RKO (cell line): ENCODE measurements at regions not wholly inside any gene's neighbourhood (a gene's known extent, or its start where the extent isn't known, plus 50 kb on each side); places are given as distances from the start of the nearest gene placed in this dataset.
"Not testable (repeated sequence)": the region's sequence is repeated elsewhere in the genome, so short reads cannot be mapped to it uniquely, and the experiment has no call there.

Experiments used
- DNase-seq: peaks from one replicate; pipeline ENCODE4 v3.0.0-alpha.2; 2016; ENCODE audit warnings: low spot score

DNA sequence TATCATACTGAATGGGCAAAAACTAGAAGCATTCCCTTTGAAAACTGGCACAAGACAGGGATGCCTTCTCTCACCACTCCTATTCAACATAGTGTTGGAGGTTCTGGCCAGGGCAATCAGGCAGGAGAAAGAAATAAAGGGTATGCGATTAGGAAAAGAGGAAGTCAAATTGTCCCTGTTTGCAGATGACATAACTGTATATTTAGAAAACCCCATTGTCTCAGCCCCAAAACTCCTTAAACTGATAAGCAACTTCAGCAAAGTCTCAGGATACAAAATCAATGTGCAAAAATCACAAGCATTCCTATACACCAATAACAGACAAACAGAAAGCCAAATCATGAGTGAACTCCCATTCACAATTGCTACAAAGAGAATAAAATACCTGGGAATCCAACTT lies 52.5 kb upstream of the CCDC71L start:
- DNase-seq: not testable (repeated sequence)

DNA sequence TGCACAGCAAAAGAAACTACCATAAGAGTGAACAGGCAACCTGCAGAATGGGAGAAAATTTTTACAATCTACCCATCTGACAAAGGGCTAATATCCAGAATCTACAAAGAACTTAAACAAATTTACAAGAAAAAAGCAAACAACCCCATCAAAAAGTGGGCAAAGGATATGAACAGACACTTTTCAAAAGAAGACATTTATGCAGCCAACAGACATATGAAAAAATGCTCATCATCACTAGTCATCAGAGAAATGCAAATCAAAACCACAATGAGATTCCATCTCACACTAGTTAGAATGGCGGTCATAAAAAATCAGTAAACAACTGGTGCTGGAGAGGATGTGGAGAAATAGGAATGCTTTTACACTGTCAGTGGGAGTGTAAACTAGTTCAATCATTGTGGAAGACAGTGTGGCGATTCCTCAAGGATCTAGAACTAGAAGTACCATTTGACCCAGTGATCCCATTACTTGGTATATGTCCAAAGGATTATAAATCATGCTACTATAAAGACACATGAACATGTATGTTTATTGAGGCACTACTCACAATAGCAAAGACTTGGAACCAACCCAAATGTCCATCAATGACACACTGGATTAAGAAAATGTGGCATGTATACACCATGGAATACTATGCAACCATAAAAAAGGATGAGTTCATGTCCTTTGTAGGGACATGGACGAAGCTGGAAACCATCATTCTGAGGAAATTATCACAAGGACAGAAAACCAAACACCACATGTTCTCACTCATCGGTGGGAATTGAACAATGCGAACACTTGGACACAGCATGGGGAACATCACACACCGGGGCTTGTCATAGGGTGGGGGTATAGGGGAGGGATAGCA lies 53.9 kb upstream of the CCDC71L start:
- not testable (repeated sequence) for DNase-seq

GRCh38 chr7:106715730-106716129 lies 54.8 kb upstream of the CCDC71L start:
- no peak for DNase-seq

DNA sequence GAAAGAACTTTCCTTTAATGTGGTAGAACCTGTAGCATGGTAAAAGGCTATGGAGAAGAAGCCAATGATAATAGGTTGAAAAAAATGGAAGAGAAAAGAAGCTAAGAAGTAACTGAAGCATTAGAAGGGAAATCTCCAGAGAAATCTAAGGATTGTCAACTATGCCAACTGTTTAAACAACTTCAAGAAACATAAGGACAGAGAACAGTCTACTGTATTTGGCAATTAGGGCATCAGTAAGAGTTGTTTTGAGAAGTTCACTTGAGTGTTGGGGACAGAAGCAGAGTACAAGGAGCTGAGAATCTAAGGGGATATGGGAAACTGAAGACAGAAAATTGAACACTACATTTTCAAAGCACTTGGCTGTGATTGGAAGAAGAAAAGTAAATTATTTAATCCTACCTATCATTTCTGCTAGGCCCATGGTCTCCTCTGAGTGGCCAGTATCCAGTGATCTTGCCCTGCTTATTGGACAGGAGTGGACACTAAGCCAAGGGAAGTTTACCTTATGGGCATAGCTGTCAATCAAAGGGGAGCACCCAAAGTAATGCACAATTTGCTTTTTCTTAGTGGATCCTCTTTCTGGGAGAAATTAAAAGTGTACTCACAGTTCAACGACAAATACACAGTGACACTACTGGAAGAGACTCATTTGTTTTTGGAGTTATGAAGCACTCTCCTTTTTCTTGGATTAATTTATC lies 56.4 kb upstream of the CCDC71L start:
- DNase-seq: no peak

DNA sequence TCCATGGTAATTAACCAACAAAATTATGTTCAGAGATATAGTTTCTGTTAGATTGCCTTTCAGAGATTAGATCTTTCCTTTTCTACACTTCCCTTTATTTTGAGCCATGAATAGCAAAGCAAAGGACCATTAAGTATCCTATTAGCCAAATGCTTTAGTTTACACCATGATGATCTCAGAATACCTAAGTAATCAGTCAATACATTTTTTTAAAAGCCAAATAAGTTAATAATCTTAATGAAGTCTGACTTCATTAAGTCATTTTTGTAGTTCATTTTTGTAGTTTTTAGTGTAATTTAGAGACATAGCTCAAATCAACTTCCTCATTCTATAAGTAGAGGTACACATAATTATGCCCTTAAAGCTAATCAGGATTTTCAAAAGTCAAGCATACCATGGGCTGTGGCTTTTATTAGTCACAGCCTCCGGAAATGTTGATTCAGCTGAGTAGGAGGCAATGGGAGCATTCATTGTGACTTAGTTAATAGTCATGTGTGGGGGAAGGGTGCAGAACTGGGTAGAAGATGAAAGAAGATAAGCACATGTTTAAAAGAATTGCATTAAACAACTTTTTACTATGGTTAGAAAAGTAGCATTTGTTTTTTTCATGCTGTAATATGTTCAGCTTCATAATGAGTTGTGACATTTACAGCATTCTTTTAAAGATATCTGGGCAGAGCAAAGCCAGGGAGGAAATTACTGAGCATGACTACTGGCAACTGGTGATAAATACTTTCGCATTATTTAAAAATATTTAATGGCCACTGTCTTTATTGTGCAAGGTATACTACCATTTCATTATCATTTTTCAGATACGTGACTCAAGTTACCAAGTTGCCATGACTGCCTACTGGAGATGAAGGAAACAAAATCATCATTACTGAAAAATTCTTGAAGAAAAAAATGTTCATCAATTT lies 57.3 kb upstream of the CCDC71L start:
- peak; percentile 96 for DNase-seq

DNA sequence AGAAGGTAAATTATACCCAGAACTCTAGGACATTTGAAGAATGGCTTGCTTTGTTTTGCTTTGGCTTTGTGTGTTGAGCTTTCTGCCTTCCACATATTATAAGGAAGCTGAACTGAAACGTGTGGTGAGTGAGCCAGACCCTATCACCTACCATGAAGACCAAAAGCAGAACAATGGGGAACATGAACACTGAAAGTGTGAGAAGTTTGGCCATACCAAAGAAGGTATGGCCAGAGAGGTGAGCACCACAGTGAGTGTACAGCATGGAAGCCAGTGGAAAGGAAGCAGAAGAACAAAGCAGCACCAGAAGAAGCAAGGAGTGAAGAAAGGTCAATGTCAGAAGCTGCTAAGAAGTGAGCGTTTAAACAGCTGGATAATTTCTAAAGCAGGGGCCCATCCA lies 59.7 kb upstream of the CCDC71L start:
- no peak for DNase-seq

DNA sequence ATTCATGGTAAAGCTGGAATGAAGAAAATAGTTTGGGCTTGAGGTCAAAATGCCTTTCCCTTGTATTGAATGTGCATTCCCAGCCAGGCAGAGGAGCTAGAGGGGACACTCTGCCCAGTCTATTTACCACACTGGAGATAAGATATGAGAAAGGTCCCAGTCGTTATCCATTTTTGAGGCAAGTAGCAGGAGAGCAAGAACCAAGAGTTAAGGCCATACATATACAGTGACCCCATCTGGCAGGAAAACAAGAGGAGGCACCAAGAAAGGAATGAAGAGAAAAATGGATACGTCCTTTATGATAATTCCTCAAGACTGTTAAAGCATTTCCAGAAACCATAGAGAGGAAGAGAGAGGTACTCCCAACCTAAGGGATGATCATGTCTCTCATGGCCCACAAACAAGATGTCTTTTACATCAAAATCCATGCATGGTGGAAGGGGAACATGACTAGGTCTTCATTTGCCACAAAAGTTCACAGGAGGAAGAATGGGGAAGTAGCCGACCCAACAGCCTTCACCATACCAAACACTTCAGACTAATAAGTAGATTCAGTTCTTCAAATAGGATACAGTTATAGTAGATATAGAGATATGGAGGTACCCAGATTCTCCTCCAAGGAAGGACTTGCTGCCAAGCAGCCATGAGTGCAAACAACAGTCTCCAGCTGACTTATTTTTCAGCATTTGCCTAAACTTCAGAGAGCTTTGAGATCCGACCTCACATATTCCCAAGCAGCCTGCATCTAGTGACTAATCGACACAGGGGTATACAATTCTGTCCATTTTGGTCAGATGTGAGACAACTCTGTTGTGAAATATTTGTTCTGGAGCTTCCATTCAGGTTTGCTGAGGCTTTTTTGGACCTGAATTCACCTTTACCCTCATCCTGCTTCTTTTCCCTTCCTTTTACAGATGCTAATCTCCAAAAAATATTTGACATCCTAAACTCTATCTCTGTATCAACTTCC lies 61.1 kb upstream of the CCDC71L start:
- no peak for DNase-seq

GRCh38 chr7:106723398-106723797 lies 62.4 kb upstream of the CCDC71L start:
- DNase-seq: no peak

DNA sequence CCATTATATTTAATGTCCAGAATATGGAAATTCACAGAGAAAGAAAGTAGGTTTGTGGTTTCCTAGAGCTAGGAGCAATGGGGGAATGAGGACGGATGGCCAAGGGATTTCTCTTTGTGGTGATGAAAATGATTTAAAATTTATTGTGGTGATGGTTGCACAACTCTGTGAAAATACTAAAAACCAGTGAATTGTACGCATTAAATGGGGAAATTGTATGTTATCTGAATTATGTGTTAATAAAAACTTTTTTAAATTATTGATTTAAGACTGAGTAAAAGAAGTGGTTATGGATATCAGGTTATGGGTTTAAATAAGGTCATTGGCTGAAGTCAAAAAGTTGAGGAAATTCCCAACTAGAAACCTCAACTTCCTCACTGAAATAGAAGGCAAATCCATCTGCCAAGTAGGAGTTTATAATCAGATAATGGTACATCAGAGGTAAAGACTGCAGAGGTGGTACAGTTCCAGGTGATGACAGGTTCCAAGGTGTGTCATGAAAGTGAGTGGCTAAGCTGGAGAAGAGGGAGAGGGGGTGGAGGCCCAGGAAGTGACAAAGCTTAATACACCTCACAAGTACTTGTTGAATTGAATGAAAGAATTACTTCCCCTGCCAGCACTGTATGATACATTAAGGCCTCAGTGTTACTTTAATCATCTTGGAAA lies 68.9 kb upstream of the CCDC71L start:
- no peak for DNase-seq

DNA sequence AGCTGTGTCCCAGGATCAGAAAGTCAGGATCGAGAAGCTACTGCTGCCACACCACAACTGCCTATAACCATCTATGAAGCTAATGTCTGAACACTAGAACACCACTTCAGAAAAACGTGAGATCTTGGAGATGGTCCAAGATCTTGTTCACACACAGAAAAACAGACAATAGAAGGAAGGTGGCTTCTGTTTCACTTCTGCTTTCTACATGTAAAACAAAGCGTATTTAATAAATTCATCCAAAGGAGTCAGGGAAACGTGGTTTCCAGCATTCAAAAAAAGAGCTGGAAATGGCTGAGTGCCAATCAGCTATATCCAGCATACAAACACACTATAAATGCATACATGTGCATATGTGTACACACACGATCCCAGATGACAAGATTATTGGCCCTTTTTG lies 70.2 kb upstream of the CCDC71L start:
- no peak for DNase-seq

DNA sequence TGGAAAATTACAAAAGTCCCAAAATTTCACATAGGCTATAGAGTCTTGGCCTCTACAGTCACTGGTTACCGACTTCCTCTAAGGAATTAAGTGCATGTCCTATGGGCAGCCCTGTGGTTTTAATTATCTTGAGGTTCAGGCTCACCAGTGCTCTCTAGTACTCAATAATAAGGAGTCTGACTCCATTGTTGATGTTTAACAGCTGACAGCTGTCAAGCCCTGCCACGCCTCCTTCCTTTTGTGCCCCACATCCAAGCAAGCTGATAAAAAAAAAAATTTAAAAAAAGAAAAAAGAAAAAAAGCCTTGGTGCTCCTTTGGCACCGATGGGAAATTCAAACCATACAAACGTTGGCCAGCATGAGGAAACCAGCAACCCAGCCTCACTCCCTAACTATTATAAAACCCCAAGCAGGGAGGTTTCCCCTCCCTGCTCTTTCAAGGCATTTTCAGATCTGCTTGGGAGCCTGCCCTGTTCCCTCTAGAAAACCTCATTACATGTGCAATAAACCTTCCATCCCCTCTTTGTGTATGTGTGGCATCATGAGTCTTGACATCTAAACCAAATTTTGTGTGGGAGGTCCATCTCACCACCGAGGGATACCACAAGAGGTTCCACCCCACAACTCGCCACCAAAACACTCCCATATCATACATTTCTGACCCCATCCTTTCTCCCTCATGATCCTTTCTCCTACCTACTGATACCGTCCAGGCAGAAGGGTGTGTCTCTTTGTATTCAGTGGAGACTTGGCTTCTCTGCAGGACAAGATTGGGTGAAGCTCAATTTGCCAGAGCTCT lies 70.9 kb upstream of the CCDC71L start:
- DNase-seq: no peak

DNA sequence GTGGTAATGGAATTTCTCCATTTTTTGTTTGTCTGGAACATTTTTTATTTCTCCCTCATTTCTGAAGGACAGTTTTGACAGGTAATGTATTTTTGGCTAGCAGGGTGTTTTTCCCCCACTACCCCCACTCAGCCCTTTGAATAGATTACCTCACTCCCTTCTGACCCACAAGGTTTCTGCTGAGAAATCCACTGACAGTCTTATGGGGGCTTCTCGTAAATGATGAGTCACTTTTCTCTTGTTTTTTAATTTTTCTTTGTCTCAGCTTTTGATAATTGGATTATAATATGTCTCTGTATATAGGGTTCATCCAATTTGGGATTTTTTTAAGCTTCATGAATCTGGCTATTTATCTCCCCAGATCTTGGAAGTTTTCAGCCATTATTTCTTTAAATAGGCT lies 74.7 kb upstream of the CCDC71L start:
- DNase-seq: no peak

DNA sequence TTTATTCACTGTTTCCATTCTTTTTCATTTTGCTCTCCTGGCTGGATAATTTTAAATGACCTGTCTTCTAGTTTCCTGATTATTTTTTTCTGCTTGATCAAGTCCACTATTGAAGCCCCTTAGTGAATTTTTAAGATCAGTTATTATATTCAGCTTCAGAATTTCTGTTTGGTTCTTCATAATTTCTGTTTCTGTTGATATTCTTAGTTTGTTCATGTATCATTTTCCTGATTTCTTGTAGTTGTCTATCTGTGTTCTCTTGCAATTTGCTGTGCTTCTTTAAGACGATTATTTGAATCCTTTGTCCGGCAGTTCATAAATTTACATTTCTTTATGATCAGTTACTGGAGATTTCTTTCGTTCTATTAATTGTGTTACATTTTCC lies 75.2 kb upstream of the CCDC71L start:
- no peak for DNase-seq

- peak; percentile 76 for DNase-seq
Measured at GRCh38 chr7:106736508-106737201, 75.7 kb upstream of the CCDC71L start.

DNA sequence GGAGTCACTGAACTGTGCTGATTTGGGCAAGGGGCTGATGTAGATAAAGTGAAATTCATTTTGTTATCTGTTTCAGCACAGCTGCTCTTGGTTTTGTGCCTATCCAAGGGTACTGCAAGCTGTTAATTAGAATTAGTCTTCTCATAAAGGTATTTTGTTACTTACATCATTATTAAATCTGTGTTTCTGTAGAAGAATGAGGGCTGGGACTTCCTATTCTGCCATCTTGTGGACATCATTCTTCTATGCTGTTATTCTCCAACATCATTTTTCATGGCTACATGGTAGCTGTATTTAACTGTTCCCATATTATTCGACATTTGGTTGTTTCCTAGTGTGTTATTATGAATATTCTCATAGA lies 76.2 kb upstream of the CCDC71L start:
- peak; percentile 57 for DNase-seq

DNA sequence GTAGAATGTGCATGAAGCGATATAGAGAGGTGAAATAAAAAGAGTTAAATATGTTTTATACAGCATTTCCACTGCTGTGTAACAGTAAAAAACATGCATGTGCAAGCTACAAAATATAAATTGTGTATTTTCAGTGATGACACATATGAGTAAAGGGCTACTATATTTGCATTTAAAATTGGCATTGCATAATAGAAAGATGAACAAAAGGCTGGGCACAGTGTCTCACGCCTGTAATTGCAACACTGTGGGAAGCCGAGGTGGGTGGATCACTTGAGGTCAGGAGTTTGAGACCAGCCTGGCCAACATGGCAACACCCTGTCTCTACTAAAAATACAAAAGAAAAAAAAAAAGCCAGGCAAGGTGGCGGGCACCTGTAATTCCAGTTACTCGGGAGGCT lies 79.8 kb upstream of the CCDC71L start:
- no peak for DNase-seq

- DNase-seq: no peak
Measured at GRCh38 chr7:106744563-106745091, 83.7 kb upstream of the CCDC71L start.

DNA sequence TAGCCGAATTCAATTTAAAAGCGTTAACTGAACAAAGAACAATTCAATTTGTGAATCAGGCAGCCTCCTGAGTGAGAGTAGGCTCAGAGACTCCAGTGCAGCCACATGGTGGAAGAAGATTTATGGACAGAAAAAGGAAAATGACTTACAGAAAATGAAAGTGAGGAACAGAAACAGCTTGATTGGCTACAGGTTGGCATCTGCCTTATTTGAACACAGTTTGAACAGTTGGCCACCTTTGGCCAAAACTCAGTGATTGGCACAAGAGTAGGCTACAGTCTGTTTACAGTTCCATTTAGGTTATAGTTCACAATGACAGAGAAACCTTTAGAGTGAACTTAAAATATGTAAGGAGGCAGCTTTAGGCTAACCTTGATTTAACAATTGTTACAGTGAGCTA lies 86.3 kb upstream of the CCDC71L start:
- not testable (repeated sequence) for DNase-seq

- no peak for DNase-seq
Measured at GRCh38 chr7:106747804-106748203, 86.8 kb upstream of the CCDC71L start.
